Heart right ventricle (tissue), 16 donors: ENCODE measurements at regions not wholly inside any gene's neighbourhood (a gene's known extent, or its start where the extent isn't known, plus 50 kb on each side); places are given as distances from the start of the nearest gene placed in this dataset.

ENCODE experiments used
- ATAC-seq, 8 donors: fragments of 200-7000 bp; cut with Tn5 transposase; one replicate each; pipeline ENCODE4 v1.9.1; 2020; ENCODE audit warnings: mild to moderate bottlenecking in 8 of 8, moderate library complexity in 8 of 8, moderate number of reproducible peaks in 1 of 8
- DNase-seq, 2 donors: peaks; one replicate each; pipeline ENCODE4 v3.0.0-alpha.2; 2020
- H3K27ac ChIP-seq, 10 donors: fragments of 200-600 bp; sonication (generic) in 2 of 10; one replicate each; pipeline versions ENCODE4 v1.5.0 to v1.8.0; 2020 to 2022; ENCODE audit warnings: mild to moderate bottlenecking in 3 of 10
- H3K27me3 ChIP-seq, 7 donors: fragments of 200-600 bp; one replicate each; pipeline ENCODE4 v1.8.0; 2021 to 2022; ENCODE audit warnings: mild to moderate bottlenecking in 2 of 7
- H3K36me3 ChIP-seq, 9 donors: fragments of 200-600 bp; sonication (generic) in 1 of 9; one replicate each; pipeline versions ENCODE4 v1.5.0 to v1.8.0; 2020 to 2022; ENCODE audit warnings: mild to moderate bottlenecking in 2 of 9
- H3K4me1 ChIP-seq, 9 donors: fragments of 200-600 bp; sonication (generic) in 1 of 9; one replicate each; pipeline versions ENCODE4 v1.5.0 to v1.8.0; 2020 to 2022; ENCODE audit warnings: mild to moderate bottlenecking in 4 of 9
- H3K4me3 ChIP-seq, 10 donors: fragments of 200-600 bp; sonication (generic) in 2 of 10; one replicate each; pipeline versions ENCODE4 v1.5.0 to v1.8.0; 2020 to 2022; ENCODE audit warnings: mild to moderate bottlenecking in 7 of 10, moderate library complexity in 2 of 10
- H3K9me3 ChIP-seq, 11 donors: fragments of 200-600 bp in 10 of 11; sonication (generic) in 2 of 11; one replicate each; pipeline versions ENCODE4 v1.5.0 to v1.8.0; 2013 to 2022; ENCODE audit warnings: mild to moderate bottlenecking in 2 of 11, control low read depth in 1 of 11, moderate library complexity in 1 of 11
- CTCF ChIP-seq, 9 donors: fragments of 200-600 bp; sonication (generic) in 2 of 9; IDR thresholded peaks; one replicate each; pipeline versions ENCODE4 v1.5.0 to v1.8.0; 2021 to 2022; ENCODE audit warnings: antibody characterized with exemption in 9 of 9, mild to moderate bottlenecking in 5 of 9, moderate library complexity in 1 of 9
- WGBS, 2 donors: extraction: QIAGEN DNeasy Blood & Tissue Kit; methylation state at CpG; one replicate each; pipeline ENCODE4 v1.1.7; 2013; ENCODE audit warnings: inconsistent platforms in 1 of 2; 5-methylcytosine and 5-hydroxymethylcytosine counted together
- intact Hi-C, 10 donors: fragments of 100-400 bp; cut with DNase I; formaldehyde crosslinking; loops; one replicate each; pipeline versions ENCODE4 v1.11.1 to v1.14.2; 2022
- donor health status: Arrhythmogenic right ventricular cardiomyopathy.
- donor health status: ischemic (EF 13 %, LVEDD 7.1; RV severe dilation, severe dysfunction).
- donor health status: healthy with polysubstance abuse.
- donor health status: DM: no; HTN: yes; CAD: no.
- donor health status: DM: no; HTN: no; CAD: no.
- donor health status: ischemic (EF 25% LVEDD 6.9; RV normal size, moderate dysfunction).
- donor health status: ischemic (EF 25% LVEDD 5.7; RV mildly dilated, moderate dysfunction).
- donor health status: healthy.
- donor health status: DM: yes; HTN: yes; CAD: no.
- donor health status: Ischemic cardiomyopathy.
- donor health status: ischemic (EF 35%, LVEDD 5.7; RV mildly dilated, moderate dysfunction).
- donor health status: nonischemic (EF 11% LVEDD 7.7; RV severe dilation, severe dysfunction).
- donor health status: DM: yes; HTN: yes; CAD: no.
- donor health status: PGD.
- donor health status: ischemic (EF 29% LVEDD 5.4; RV normal size, mild dysfunction).
- donor health status: nonischemic (EF 23%, LVEDD 6.1; RV moderate dilation, normal function).

GRCh38 chr5:88662846-88663245 lies 220.1 kb downstream of the MEF2C start:
- DNase-seq (no peak), ATAC-seq (no peak)
- H3K4me1 ChIP-seq = peaks cover 0 to 40% (median 25%) of the 10 kb centered on the region in 9 donors
- intact Hi-C loops = no loop called here
- H3K27me3 ChIP-seq = peaks cover 15 to 100% (median 100%) of the 10 kb centered on the region in 7 donors
- WGBS, 2 donors = 8 to 12% methylated on average over 6 of the region's 6 CpGs
- H3K36me3 ChIP-seq = no peaks in the 10 kb centered on the region
- no peak for TF ChIP-seq CTCF (IDR thresholded peaks at IDR 0.05)
- H3K27ac ChIP-seq = no peak overlapping the region
- H3K4me3 ChIP-seq = no peak overlapping the region
- no peaks in the 10 kb centered on the region for H3K9me3 ChIP-seq

GRCh38 chr5:88661806-88662207 lies 221.2 kb downstream of the MEF2C start:
- Histone ChIP-seq H3K36me3 (no peaks in the 10 kb centered on the region), H3K4me1 (peaks cover 0 to 29% (median 16%) of the 10 kb centered on the region in 9 donors), H3K4me3 (no peak overlapping the region), H3K27ac (no peak overlapping the region), H3K9me3 (no peaks in the 10 kb centered on the region), H3K27me3 (peaks cover 5 to 100% (median 99%) of the 10 kb centered on the region in 7 donors)
- no peak for TF ChIP-seq CTCF (IDR thresholded peaks at IDR 0.05)
- DNase-seq = no peak
- 7 to 20% methylated on average over 2 of the region's 2 CpGs for WGBS, 2 donors
- intact Hi-C loops = no loop called here
- no peak for ATAC-seq

- 1% methylated on average over 53 of the region's 53 CpGs for WGBS, 2 donors
These were observed 221.8 kb downstream of the MEF2C start for GRCh38 chr5:88660947-88661805.

More at GRCh38 chr5:88660947-88661805, 221.8 kb downstream of the MEF2C start:
- peaks cover 0 to 100% (median 97%) of the 10 kb centered on the region in 7 donors for H3K27me3 ChIP-seq
- ATAC-seq = peak; percentile 46 to 79 (median 59)
- peak overlapping the region; percentile 7 to 49 (median 38) for H3K4me3 ChIP-seq
- no peak for TF ChIP-seq CTCF (IDR thresholded peaks at IDR 0.05)
- H3K27ac ChIP-seq = no peak overlapping the region
- peaks cover 0 to 23% (median 10%) of the 10 kb centered on the region in 9 donors for H3K4me1 ChIP-seq
- intact Hi-C loops = no loop called here
- no peaks in the 10 kb centered on the region for H3K36me3 ChIP-seq
- DNase-seq = no peak
- no peaks in the 10 kb centered on the region for H3K9me3 ChIP-seq
